PC-9 (cell line): ENCODE measurements at regions not wholly inside any gene's neighbourhood (a gene's known extent, or its start where the extent isn't known, plus 50 kb on each side); places are given as distances from the start of the nearest gene placed in this dataset.

Experiments
- EZH2 ChIP-seq: fragments of 200-600 bp; sonication (generic); IDR thresholded peaks from 2 replicates; pipeline ENCODE4 v1.8.0; 2017; ENCODE audit warnings: antibody characterized with exemption, low read depth
- TF ChIP-seq, protein P1 (sequence below): fragments of 200-600 bp; sonication (generic); conservative IDR thresholded peaks from 2 replicates; pipeline ENCODE4 v1.6.1; 2017; ENCODE audit warnings: mixed run types, antibody characterized with exemption, mild to moderate bottlenecking, moderate library complexity

DNA sequence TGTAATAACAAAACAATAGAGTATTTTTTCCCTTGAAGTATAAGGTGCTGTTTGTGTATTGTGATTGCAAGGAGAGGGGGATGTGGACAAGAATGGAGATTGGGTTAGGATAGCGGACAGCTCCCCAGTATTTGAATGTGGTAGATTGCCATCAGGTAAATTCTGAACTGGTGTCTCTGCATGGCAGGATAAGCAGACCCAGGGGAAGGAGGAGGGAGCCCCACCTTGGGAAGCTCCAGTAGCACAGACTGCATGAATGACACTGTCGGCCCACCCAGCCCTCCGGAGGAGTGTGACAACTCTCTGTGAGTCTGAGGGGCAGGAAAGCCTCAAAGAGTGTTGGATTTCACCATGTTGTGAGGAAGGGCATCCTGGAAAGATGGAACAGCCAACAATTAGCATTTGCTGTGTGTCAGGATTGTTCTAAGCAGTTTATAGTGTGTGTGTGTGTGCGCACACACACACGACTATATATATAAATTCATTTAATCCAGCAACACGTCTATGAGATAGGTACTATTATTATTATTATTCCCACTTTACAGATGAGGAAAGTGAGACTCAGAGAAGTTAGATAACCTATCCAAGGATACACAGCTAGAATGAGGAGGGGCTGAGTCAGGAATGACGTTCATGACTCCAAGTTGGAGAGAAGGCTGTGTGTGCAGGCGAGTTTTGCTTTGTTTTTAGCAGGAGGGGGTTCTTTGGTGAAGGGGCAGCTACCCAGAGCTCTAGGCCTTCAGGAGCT, 63.4 kb upstream of the LCTL start:
- TF ChIP-seq, protein P1, sequence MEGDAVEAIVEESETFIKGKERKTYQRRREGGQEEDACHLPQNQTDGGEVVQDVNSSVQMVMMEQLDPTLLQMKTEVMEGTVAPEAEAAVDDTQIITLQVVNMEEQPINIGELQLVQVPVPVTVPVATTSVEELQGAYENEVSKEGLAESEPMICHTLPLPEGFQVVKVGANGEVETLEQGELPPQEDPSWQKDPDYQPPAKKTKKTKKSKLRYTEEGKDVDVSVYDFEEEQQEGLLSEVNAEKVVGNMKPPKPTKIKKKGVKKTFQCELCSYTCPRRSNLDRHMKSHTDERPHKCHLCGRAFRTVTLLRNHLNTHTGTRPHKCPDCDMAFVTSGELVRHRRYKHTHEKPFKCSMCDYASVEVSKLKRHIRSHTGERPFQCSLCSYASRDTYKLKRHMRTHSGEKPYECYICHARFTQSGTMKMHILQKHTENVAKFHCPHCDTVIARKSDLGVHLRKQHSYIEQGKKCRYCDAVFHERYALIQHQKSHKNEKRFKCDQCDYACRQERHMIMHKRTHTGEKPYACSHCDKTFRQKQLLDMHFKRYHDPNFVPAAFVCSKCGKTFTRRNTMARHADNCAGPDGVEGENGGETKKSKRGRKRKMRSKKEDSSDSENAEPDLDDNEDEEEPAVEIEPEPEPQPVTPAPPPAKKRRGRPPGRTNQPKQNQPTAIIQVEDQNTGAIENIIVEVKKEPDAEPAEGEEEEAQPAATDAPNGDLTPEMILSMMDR, result no peak
- no peak for TF ChIP-seq EZH2
